HepG2 (cell line): ENCODE measurements at regions not wholly inside any gene's neighbourhood (a gene's known extent, or its start where the extent isn't known, plus 50 kb on each side); places are given as distances from the start of the nearest gene placed in this dataset.

Experiments
- ATAC-seq: fragments of 200-7000 bp; cut with Tn5 transposase; 3 replicates; pipeline ENCODE4 v1.9.1; 2020; ENCODE audit warnings: mild to moderate bottlenecking, moderate library complexity
- BruUV-seq: library from RNA; stranded (reverse); fragments of 400-500 nt; replicated peaks from 2 replicates; lab custom pipeline; 2021; lab: Mats Ljungman, UMichigan
- CTCF ChIA-PET: fragments of 300-600 bp; formaldehyde crosslinking; extraction: SDS; loops from one replicate; lab custom pipeline; 2021; ENCODE audit warnings: low total read pairs, inconsistent platforms, low intra/inter-chr PET ratio; lab: Yijun Ruan, JAX
- POLR2A ChIA-PET: fragments of 350-600 bp; sonication (Branson Sonifier 250); formaldehyde crosslinking; loops from one replicate; lab custom pipeline; 2020; ENCODE audit warnings: antibody characterized with exemption, inconsistent platforms; lab: Yijun Ruan, JAX
- DNase-seq: peaks from one replicate; pipeline ENCODE4 v3.0.0-alpha.2; 2015; ENCODE audit warnings: low spot score
- FAIRE-seq: peaks from 3 replicates; lab custom pipeline; 2011; peaks lifted over from hg19 to GRCh38; lab: Jason Lieb, UNC
- H2AFZ ChIP-seq: one replicate; pipeline ENCODE4 v1.6.1; 2011; ENCODE audit warnings: low read length, inconsistent platforms
- H3K27ac ChIP-seq: fragments of 300-600 bp; 3 replicates; pipeline ENCODE4 v1.8.0; 2011; ENCODE audit warnings: mixed run types, mild to moderate bottlenecking, mixed read lengths, low read length, inconsistent platforms; ENCODE audit not compliant: insufficient read depth; ENCODE audit errors: extremely low read length
- H3K27me3 ChIP-seq, 2 experiments: fragments of 200-600 bp in 1 of 2; 2 replicates in 1 of 2; 3 replicates in 1 of 2; pipeline versions ENCODE4 v1.6.0 to v1.8.0; 2011; ENCODE audit warnings: low read length in 2 of 2, mild to moderate bottlenecking in 2 of 2, moderate library complexity in 2 of 2, inconsistent platforms in 1 of 2; ENCODE audit not compliant: insufficient read depth in 2 of 2, control insufficient read depth in 1 of 2
- H3K36me3 ChIP-seq, 2 experiments: fragments of 200-600 bp in 1 of 2; replicated peaks in 1 of 2; 2 replicates in 1 of 2; 3 replicates in 1 of 2; pipeline versions ENCODE4 v1.5.1 to v1.8.0; 2011; ENCODE audit warnings: low read length in 2 of 2, inconsistent platforms in 1 of 2; ENCODE audit not compliant: insufficient read depth in 2 of 2, control insufficient read depth in 1 of 2
- H3K4me1 ChIP-seq: 2 replicates; pipeline ENCODE4 v1.5.1; 2012; ENCODE audit warnings: low read length, inconsistent platforms; ENCODE audit not compliant: insufficient read depth
- H3K4me2 ChIP-seq: 2 replicates; pipeline ENCODE4 v1.6.0; 2011; ENCODE audit warnings: low read depth, low read length, inconsistent platforms
- H3K4me3 ChIP-seq, 3 experiments: fragments of 200-600 bp in 1 of 3; sonication (generic), shearing (Covaris generic) in 1 of 3; replicated peaks in 1 of 3; 2 replicates each; pipeline ENCODE4 v1.5.1; 2011 to 2016; ENCODE audit warnings: low read length in 3 of 3, inconsistent platforms in 2 of 3, low read depth in 2 of 3, mild to moderate bottlenecking in 2 of 3, control low read depth in 1 of 3, mixed read lengths in 1 of 3; ENCODE audit not compliant: insufficient read depth in 1 of 3
- H3K79me2 ChIP-seq: one replicate; pipeline ENCODE4 v1.6.1; 2011; ENCODE audit warnings: low read length, inconsistent platforms; ENCODE audit not compliant: insufficient read depth
- H3K9ac ChIP-seq: 2 replicates; pipeline ENCODE4 v1.6.0; 2011; ENCODE audit warnings: mild to moderate bottlenecking, low read depth, low read length, inconsistent platforms; ENCODE audit not compliant: insufficient read depth
- H3K9me3 ChIP-seq: 2 replicates; pipeline ENCODE4 v1.5.1; 2012; ENCODE audit warnings: mild to moderate bottlenecking, low read length
- H4K20me1 ChIP-seq: 2 replicates; pipeline ENCODE4 v1.6.0; 2011; ENCODE audit warnings: inconsistent platforms, mild to moderate bottlenecking, low read length, moderate library complexity; ENCODE audit not compliant: insufficient read depth
- HDAC2 ChIP-seq: sonication (generic); formaldehyde crosslinking; IDR thresholded peaks from 2 replicates; pipeline ENCODE4 v1.4.0; 2020; ENCODE audit warnings: missing genetic modification reagents
- KAT7 ChIP-seq: IDR thresholded peaks from 2 replicates; pipeline ENCODE4 v1.6.1; 2018; ENCODE audit warnings: borderline replicate concordance, missing compliant biosample characterization
- KMT2B ChIP-seq: IDR thresholded peaks from 2 replicates; pipeline ENCODE4 v1.6.1; 2016; ENCODE audit warnings: missing genetic modification reagents, missing compliant biosample characterization
- PLRG1 ChIP-seq: fragments of 450-650 bp; conservative IDR thresholded peaks from 2 replicates; pipeline ENCODE4 v1.6.1; 2016
- ZNF530 ChIP-seq: sonication (generic); formaldehyde crosslinking; IDR thresholded peaks from 2 replicates; pipeline ENCODE4 v1.5.0; 2020; ENCODE audit warnings: low read depth, mild to moderate bottlenecking, missing genetic modification reagents
- ZNF562 ChIP-seq: sonication (generic); formaldehyde crosslinking; IDR thresholded peaks from 2 replicates; pipeline ENCODE4 v1.8.0; 2022; ENCODE audit warnings: missing genetic modification reagents, borderline replicate concordance
- ZNF7 ChIP-seq: IDR thresholded peaks from 2 replicates; pipeline ENCODE4 v1.6.1; 2016; ENCODE audit warnings: missing biosample characterization, missing genetic modification reagents
- ZNF772 ChIP-seq: sonication (generic); formaldehyde crosslinking; IDR thresholded peaks from 2 replicates; pipeline ENCODE4 v1.5.0; 2020; ENCODE audit warnings: mild to moderate bottlenecking, missing genetic modification reagents
- WGBS: methylation state at CpG from one replicate; pipeline ENCODE4 v1.1.6; 2017; ENCODE audit warnings: low lambda C conversion rate; 5-methylcytosine and 5-hydroxymethylcytosine counted together
- in situ Hi-C: cut with HindIII; loops from 2 replicates; pipeline ENCODE4 v1.10.0; 2017; ENCODE audit warnings: low pct_unique_long_range_greater_than_20kb; ENCODE audit not compliant: extremely low pct_ligation_motif_present
- intact Hi-C: fragments of 100-400 bp; cut with micrococcal nuclease; formaldehyde crosslinking; loops from one replicate; pipeline ENCODE4 v1.10.0; 2022; ENCODE audit not compliant: unreplicated experiment
- TF ChIP-seq, protein P1 (sequence below): IDR thresholded peaks from 2 replicates; pipeline ENCODE4 v1.6.1; 2016
- TF ChIP-seq, protein P2 (sequence below): IDR thresholded peaks from 2 replicates; pipeline ENCODE4 v1.6.1; 2012; ENCODE audit warnings: inconsistent platforms
- TF ChIP-seq, protein P3 (sequence below): sonication (generic); formaldehyde crosslinking; IDR thresholded peaks from 2 replicates; pipeline ENCODE4 v1.4.0; 2020; ENCODE audit warnings: mild to moderate bottlenecking, missing genetic modification reagents, borderline replicate concordance
- TF ChIP-seq, protein P4 (sequence below): sonication (generic); formaldehyde crosslinking; IDR thresholded peaks from 2 replicates; pipeline ENCODE4 v1.4.0; 2020; ENCODE audit warnings: missing genetic modification reagents
- TF ChIP-seq, protein P5 (sequence below): IDR thresholded peaks from 2 replicates; pipeline ENCODE4 v1.6.1; 2016; ENCODE audit warnings: control low read depth
- TF ChIP-seq, protein P6 (sequence below): sonication (generic); formaldehyde crosslinking; IDR thresholded peaks from 2 replicates; pipeline ENCODE4; 2020; ENCODE audit warnings: missing genetic modification reagents, mild to moderate bottlenecking, borderline replicate concordance
- TF ChIP-seq, protein P7 (sequence below): sonication (generic); formaldehyde crosslinking; IDR thresholded peaks from 2 replicates; pipeline ENCODE4 v1.5.0; 2020; ENCODE audit warnings: missing genetic modification reagents

DNA sequence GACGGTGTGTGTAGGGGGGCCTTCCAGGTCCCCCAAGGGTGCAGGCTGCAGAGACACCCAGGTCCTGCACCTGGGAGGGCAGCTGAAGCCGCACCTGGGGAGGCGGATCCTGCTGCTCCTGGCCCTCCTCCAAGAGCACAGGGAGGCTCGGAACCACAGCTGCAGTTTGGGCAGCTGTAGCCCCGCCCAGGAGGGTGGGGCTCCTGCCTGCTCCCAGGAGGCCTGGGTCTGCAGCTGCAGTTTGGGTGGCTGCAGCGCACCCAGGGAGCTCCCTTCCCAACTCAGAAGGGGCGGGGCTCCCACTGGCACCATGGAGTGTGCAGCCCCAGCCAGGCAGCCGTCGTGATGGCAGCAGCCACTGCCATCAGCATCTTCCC is 69.4 kb upstream of the NKD1 start:
- BruUV-seq = no TSS peak
- H3K4me2 ChIP-seq = no peak overlapping the region
- CTCF ChIA-PET = no interaction called here
- no peak overlapping the region for H2AFZ ChIP-seq
- POLR2A ChIA-PET = interaction anchor here (0.8 kb wide), 1 partner anchor 10 kb away, joined by 3 read pairs; no protein-coding TSS in a partner anchor
- no peak overlapping the region for H3K27ac ChIP-seq
- H3K36me3 ChIP-seq = no peaks in the 10 kb centered on the region
- no peak overlapping the region for H3K9ac ChIP-seq
- H3K27me3 ChIP-seq = no peaks in the 10 kb centered on the region
- peaks cover 32% of the 10 kb centered on the region for H3K4me1 ChIP-seq
- peaks cover 5% of the 10 kb centered on the region; the same call in 1 of the 2 replicates for H3K9me3 ChIP-seq
- no peaks in the 10 kb centered on the region for H4K20me1 ChIP-seq
- intact Hi-C loops (no loop called here), in situ Hi-C loops (no loop called here)
- DNase-seq (no peak), ATAC-seq (no peak), FAIRE-seq (no peak)
- no peak overlapping the region for H3K4me3 ChIP-seq
- WGBS = 78% methylated on average over 7 of the region's 9 CpGs
- no peaks in the 10 kb centered on the region for H3K79me2 ChIP-seq
- TF ChIP-seq, protein P1, sequence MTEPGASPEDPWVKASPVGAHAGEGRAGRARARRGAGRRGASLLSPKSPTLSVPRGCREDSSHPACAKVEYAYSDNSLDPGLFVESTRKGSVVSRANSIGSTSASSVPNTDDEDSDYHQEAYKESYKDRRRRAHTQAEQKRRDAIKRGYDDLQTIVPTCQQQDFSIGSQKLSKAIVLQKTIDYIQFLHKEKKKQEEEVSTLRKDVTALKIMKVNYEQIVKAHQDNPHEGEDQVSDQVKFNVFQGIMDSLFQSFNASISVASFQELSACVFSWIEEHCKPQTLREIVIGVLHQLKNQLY (CRISPR knock-in tag) = no peak
- no peak for TF ChIP-seq KAT7 (CRISPR knock-in tag)
- TF ChIP-seq ZNF7 (CRISPR knock-in tag) = no peak
- TF ChIP-seq, protein P2, sequence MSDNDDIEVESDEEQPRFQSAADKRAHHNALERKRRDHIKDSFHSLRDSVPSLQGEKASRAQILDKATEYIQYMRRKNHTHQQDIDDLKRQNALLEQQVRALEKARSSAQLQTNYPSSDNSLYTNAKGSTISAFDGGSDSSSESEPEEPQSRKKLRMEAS = no peak
- TF ChIP-seq ZNF530 (CRISPR knock-in tag) = no peak
- TF ChIP-seq, protein P3, sequence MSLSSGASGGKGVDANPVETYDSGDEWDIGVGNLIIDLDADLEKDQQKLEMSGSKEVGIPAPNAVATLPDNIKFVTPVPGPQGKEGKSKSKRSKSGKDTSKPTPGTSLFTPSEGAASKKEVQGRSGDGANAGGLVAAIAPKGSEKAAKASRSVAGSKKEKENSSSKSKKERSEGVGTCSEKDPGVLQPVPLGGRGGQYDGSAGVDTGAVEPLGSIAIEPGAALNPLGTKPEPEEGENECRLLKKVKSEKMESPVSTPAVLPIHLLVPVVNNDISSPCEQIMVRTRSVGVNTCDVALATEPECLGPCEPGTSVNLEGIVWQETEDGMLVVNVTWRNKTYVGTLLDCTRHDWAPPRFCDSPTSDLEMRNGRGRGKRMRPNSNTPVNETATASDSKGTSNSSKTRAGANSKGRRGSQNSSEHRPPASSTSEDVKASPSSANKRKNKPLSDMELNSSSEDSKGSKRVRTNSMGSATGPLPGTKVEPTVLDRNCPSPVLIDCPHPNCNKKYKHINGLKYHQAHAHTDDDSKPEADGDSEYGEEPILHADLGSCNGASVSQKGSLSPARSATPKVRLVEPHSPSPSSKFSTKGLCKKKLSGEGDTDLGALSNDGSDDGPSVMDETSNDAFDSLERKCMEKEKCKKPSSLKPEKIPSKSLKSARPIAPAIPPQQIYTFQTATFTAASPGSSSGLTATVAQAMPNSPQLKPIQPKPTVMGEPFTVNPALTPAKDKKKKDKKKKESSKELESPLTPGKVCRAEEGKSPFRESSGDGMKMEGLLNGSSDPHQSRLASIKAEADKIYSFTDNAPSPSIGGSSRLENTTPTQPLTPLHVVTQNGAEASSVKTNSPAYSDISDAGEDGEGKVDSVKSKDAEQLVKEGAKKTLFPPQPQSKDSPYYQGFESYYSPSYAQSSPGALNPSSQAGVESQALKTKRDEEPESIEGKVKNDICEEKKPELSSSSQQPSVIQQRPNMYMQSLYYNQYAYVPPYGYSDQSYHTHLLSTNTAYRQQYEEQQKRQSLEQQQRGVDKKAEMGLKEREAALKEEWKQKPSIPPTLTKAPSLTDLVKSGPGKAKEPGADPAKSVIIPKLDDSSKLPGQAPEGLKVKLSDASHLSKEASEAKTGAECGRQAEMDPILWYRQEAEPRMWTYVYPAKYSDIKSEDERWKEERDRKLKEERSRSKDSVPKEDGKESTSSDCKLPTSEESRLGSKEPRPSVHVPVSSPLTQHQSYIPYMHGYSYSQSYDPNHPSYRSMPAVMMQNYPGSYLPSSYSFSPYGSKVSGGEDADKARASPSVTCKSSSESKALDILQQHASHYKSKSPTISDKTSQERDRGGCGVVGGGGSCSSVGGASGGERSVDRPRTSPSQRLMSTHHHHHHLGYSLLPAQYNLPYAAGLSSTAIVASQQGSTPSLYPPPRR (CRISPR knock-in tag) = no peak
- TF ChIP-seq, protein P4, sequence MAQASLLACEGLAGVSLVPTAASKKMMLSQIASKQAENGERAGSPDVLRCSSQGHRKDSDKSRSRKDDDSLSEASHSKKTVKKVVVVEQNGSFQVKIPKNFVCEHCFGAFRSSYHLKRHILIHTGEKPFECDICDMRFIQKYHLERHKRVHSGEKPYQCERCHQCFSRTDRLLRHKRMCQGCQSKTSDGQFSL (CRISPR knock-in tag) = no peak
- TF ChIP-seq PLRG1 = no peak
- TF ChIP-seq, protein P5, sequence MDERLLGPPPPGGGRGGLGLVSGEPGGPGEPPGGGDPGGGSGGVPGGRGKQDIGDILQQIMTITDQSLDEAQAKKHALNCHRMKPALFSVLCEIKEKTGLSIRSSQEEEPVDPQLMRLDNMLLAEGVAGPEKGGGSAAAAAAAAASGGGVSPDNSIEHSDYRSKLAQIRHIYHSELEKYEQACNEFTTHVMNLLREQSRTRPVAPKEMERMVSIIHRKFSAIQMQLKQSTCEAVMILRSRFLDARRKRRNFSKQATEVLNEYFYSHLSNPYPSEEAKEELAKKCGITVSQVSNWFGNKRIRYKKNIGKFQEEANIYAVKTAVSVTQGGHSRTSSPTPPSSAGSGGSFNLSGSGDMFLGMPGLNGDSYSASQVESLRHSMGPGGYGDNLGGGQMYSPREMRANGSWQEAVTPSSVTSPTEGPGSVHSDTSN (CRISPR knock-in tag) = no peak
- TF ChIP-seq HDAC2 (CRISPR knock-in tag) = no peak
- TF ChIP-seq, protein P6, sequence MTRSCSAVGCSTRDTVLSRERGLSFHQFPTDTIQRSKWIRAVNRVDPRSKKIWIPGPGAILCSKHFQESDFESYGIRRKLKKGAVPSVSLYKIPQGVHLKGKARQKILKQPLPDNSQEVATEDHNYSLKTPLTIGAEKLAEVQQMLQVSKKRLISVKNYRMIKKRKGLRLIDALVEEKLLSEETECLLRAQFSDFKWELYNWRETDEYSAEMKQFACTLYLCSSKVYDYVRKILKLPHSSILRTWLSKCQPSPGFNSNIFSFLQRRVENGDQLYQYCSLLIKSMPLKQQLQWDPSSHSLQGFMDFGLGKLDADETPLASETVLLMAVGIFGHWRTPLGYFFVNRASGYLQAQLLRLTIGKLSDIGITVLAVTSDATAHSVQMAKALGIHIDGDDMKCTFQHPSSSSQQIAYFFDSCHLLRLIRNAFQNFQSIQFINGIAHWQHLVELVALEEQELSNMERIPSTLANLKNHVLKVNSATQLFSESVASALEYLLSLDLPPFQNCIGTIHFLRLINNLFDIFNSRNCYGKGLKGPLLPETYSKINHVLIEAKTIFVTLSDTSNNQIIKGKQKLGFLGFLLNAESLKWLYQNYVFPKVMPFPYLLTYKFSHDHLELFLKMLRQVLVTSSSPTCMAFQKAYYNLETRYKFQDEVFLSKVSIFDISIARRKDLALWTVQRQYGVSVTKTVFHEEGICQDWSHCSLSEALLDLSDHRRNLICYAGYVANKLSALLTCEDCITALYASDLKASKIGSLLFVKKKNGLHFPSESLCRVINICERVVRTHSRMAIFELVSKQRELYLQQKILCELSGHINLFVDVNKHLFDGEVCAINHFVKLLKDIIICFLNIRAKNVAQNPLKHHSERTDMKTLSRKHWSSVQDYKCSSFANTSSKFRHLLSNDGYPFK (CRISPR knock-in tag) = no peak
- no peak for TF ChIP-seq ZNF562 (CRISPR knock-in tag)
- TF ChIP-seq KMT2B (CRISPR knock-in tag) = no peak
- TF ChIP-seq, protein P7, sequence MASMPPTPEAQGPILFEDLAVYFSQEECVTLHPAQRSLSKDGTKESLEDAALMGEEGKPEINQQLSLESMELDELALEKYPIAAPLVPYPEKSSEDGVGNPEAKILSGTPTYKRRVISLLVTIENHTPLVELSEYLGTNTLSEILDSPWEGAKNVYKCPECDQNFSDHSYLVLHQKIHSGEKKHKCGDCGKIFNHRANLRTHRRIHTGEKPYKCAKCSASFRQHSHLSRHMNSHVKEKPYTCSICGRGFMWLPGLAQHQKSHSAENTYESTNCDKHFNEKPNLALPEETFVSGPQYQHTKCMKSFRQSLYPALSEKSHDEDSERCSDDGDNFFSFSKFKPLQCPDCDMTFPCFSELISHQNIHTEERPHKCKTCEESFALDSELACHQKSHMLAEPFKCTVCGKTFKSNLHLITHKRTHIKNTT (CRISPR knock-in tag) = no peak
- no peak for TF ChIP-seq ZNF772 (CRISPR knock-in tag)
